RCC 7860 (cell line): ENCODE measurements at regions not wholly inside any gene's neighbourhood (a gene's known extent, or its start where the extent isn't known, plus 50 kb on each side); places are given as distances from the start of the nearest gene placed in this dataset.

ENCODE experiments used
- DNase-seq: peaks from one replicate; pipeline ENCODE4 v3.0.0-alpha.2; 2015; ENCODE audit warnings: low spot score
- FAIRE-seq: peaks from 2 replicates; lab custom pipeline; 2012; peaks lifted over from hg19 to GRCh38; lab: Jason Lieb, UNC

DNA sequence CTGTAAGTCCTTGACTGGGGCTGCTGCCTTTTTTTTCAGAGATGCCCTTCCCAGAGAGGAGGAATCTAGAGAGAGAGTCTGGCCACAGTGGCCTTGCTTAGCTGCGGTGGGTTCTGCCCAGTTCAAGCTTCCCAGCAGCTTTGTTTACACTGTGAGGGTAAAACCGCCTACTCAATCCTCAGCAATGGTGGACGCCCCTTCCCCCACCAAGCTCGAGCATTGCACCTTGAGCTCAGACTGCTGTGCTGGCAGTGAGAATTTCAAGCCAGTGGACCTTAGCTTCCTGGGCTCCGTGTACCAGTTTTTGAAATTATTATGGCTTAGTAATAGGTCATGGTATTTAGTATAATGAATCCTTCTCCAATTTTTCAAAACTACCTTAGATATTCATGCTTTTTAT is 395.4 kb downstream of the NPIPA7 start:
- FAIRE-seq, result no peak
- DNase-seq, result no peak

GRCh38 chr16:16778332-16778731 is 399.4 kb downstream of the NPIPA7 start:
- FAIRE-seq, result no peak
- no peak for DNase-seq

- DNase-seq, result no peak
- FAIRE-seq, result no peak
These were observed 401.6 kb downstream of the NPIPA7 start for GRCh38 chr16:16780588-16780987.

DNA sequence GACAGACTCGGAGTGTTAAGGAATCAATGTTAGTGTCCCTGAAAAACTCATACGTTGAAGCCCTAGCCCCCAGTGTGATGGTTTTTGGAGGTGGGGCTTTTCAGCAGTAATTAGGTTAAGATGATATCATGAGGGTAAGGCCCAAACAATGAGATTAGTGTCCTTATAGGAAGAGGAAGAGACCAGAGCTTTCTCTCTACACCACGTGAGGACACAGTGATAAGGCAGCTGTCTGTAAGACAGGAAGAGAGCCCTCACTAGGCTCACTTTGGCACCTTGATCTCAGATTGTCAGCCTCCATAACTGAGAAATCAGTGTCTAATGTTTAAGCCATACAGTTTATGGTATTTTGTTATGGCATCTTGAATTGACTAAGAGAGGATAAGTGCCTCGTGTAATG is 403.2 kb downstream of the NPIPA7 start:
- DNase-seq (no peak), FAIRE-seq (no peak)

DNA sequence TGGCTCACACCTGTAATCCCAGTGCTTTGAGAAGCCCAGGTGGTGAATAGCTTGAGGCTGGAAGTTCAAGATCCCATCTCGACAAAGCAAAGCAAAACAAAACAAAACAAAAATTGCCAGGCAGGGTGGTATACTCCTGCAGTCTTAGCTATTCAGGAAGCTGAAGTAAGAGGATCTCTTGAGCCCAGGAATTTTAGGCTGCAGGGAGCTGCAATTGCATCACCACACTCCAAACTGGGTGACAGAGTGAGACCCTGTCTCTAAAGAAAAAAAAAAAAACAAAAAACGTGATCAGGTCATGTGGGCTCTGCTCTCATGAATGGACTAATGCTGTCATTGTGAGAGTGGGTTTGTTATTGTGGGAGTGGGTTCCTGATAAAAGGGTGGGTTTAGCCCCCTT is 409.1 kb downstream of the NPIPA7 start:
- no peak for FAIRE-seq
- DNase-seq, result no peak

- no peak for DNase-seq
- FAIRE-seq, result no peak
These were observed 411.7 kb downstream of the NPIPA7 start for GRCh38 chr16:16790597-16790996.

GRCh38 chr16:16791051-16791450 is 412.1 kb downstream of the NPIPA7 start:
- DNase-seq, result no peak
- no peak for FAIRE-seq

- FAIRE-seq, result no peak
- no peak for DNase-seq
These were observed 418.3 kb downstream of the NPIPA7 start for GRCh38 chr16:16797239-16797638.

GRCh38 chr16:16798504-16798903 is 419.6 kb downstream of the NPIPA7 start:
- FAIRE-seq, result no peak
- DNase-seq, result no peak

- DNase-seq (no peak), FAIRE-seq (no peak)
These were observed 426.9 kb downstream of the NPIPA7 start for GRCh38 chr16:16805809-16806208.

DNA sequence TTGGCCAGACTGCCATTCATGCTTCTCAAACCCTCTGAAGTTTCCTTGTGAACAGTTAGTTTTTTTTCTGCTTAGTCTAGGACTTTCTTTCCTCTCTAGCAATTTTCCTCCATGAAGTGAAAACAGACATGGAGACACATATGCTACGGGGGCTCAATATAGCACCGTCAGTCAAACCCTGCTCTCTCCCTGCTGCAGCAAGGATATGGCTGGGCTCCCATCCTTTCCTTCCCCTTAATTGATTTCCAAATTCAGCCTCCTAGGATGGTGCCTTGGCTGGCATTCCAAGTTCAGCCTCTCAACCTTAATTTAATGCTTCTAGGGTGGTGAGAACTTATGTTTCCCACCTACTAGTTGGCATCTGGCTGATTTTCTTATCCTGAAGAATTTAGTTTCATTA is 436.7 kb downstream of the NPIPA7 start:
- FAIRE-seq (no peak), DNase-seq (no peak)

DNA sequence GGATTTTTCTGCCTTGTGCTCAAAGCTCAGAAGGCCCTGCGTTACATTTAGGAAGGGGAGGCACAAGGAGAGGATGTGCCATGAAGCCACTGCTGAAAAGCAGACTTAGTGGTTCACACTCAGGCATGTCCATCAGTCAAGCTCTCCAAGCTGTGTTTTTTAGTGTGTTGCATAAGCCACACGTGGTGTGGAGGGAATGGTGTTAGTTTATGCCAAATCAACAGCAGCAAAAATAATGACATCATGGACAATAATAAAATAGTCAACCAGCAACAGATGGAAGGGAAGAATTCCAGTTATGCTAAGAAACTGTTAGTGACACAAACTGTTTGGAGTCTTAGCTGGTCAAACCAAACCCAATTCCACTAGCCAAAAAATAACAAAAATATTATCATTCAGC is 438.3 kb downstream of the NPIPA7 start:
- FAIRE-seq (no peak), DNase-seq (no peak)

GRCh38 chr16:16821261-16821660 is 442.3 kb downstream of the NPIPA7 start:
- DNase-seq (no peak), FAIRE-seq (no peak)

- FAIRE-seq (no peak), DNase-seq (no peak)
These were observed 450.0 kb downstream of the NPIPA7 start for GRCh38 chr16:16828913-16829398.

DNA sequence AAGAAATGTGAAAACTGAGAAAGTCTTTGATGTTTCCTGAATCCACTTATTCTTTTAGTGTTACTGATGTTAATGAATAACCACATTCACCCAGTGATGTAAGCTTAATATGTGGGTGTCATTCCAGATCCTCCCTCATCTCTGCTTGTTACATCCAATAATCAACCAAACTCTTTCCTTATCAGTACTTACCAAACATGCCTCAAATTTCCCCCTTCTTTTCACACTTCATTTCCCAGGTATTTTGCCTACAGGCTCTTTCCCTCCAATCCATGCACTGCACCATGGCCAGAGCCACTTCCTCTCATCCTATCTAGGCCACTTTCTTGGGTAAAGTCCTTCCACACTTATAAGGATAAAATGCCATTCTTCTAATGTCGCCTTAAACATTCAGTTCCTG is 451.5 kb downstream of the NPIPA7 start:
- DNase-seq (no peak), FAIRE-seq (no peak)

DNA sequence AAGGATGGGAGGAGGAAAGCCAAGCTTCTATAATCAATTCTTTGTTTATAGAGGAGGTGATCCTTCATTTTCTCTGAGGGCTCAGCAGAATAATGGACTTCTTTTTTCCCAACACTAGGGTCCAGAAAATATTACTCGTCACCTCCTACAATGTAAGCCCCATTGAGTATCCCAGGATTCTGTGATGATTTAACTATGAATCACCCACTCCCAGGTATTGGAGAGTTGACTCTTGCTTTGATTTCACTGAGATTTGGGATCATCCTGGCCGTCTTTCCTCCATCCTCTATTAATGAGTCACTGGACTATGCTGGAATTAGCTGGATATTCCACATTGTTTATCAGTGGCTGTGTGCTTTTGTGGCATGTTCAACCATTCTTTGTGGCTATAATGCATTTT is 452.0 kb downstream of the NPIPA7 start:
- FAIRE-seq, result no peak
- DNase-seq, result no peak

- DNase-seq (no peak), FAIRE-seq (no peak)
These were observed 454.2 kb downstream of the NPIPA7 start for GRCh38 chr16:16833165-16833564.

- FAIRE-seq (no peak), DNase-seq (no peak)
These were observed 471.3 kb downstream of the NPIPA7 start for GRCh38 chr16:16850274-16850673.

DNA sequence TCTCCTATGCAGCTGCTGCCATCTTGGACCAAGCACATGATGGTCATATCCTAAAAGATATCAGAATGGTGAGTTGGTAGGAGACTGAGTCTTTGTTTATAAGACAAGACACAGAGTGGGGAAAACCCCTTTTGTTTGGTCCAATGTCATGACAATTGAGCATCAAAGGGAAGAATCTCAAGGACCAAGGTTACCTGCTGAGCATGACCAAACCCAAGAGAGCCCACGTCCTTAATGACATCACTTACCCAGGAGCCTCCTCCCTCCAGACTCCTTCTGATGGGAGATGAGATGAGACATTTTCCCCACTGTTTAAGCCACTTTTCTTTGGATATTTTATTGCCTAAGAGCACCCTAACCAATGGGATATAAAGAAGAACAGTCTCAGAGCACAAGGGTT is 478.1 kb downstream of the NPIPA7 start:
- DNase-seq (no peak), FAIRE-seq (no peak)

- DNase-seq (no peak), FAIRE-seq (no peak)
These were observed 478.8 kb downstream of the NPIPA7 start for GRCh38 chr16:16857603-16858283.

GRCh38 chr16:16861546-16861945 is 482.6 kb downstream of the NPIPA7 start:
- FAIRE-seq (no peak), DNase-seq (peak; percentile 8)

DNA sequence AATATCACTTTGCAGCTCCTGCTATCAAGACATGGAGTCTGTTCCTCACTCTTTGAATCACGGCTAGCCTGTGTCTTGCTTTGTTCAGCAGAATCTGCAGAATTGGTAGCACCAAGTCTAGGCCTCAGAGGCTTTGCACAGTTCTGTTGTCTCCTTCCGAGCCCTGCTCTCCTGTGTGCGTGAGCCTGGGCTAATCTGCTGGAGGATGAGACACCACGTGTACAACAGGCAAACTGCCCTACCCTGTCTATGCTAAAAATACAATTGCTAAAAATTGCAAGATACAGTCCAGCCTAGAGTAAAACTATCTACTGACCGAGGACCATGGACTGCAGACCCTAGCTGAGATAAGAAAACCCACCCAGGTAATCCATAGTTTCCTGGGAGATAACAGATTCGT is 484.7 kb downstream of the NPIPA7 start:
- FAIRE-seq (no peak), DNase-seq (no peak)

DNA sequence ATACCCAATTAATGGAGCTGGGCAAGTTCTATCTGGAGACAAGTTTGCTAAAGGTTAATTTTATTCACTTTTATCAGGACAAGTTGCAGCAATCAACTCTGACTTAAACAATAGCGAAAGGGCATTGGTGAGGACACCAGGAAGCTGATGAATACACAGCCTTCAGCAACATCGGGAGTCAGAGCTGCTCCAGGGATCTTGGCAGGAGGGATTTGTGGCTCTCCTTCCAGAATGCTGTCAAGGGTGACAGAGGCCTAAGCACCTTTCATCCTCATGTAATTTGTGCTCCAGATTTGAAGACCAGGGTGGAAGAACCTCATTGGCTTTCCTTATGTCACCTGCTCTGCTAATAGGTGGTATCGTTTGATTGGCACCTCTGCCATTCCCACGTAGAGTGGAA is 485.6 kb downstream of the NPIPA7 start:
- no peak for DNase-seq

More for the DNA sequence above, 485.6 kb downstream of the NPIPA7 start:
- FAIRE-seq, result no peak
